Endothelial cell of umbilical vein (primary cell): ENCODE measurements at regions not wholly inside any gene's neighbourhood (a gene's known extent, or its start where the extent isn't known, plus 50 kb on each side); places are given as distances from the start of the nearest gene placed in this dataset.

Experiments used
- EZH2 ChIP-seq: IDR thresholded peaks from 2 replicates; pipeline ENCODE4 v1.6.1; 2012; ENCODE audit warnings: borderline replicate concordance, low read depth, mild to moderate bottlenecking, moderate library complexity, low read length, inconsistent platforms; ENCODE audit not compliant: severe bottlenecking
- FOS ChIP-seq: IDR thresholded peaks from 2 replicates; pipeline ENCODE4 v1.6.1; 2011; ENCODE audit warnings: mild to moderate bottlenecking, low read length, moderate library complexity, borderline replicate concordance; ENCODE audit not compliant: insufficient read depth
- POLR2A ChIP-seq: IDR thresholded peaks from 2 replicates; pipeline ENCODE4 v1.6.1; 2012; ENCODE audit warnings: low read depth, mild to moderate bottlenecking, control low read depth, low read length
- POLR2AphosphoS5 ChIP-seq: IDR thresholded peaks from 2 replicates; pipeline ENCODE4 v1.6.1; 2012; ENCODE audit warnings: low read depth, mild to moderate bottlenecking, control low read depth, low read length, moderate library complexity; ENCODE audit not compliant: insufficient read depth
- TF ChIP-seq, protein P1 (sequence below), 2 donors: IDR thresholded peaks; 1 replicate in 1 of 2; 2 replicates in 1 of 2; pipeline ENCODE4 v1.5.1; 2011; ENCODE audit warnings: low read length in 2 of 2, mild to moderate bottlenecking in 2 of 2, moderate library complexity in 2 of 2, control low read depth in 1 of 2, inconsistent platforms in 1 of 2, low read depth in 1 of 2; ENCODE audit not compliant: insufficient read depth in 1 of 2; ENCODE audit errors: extremely low read depth in 1 of 2

DNA sequence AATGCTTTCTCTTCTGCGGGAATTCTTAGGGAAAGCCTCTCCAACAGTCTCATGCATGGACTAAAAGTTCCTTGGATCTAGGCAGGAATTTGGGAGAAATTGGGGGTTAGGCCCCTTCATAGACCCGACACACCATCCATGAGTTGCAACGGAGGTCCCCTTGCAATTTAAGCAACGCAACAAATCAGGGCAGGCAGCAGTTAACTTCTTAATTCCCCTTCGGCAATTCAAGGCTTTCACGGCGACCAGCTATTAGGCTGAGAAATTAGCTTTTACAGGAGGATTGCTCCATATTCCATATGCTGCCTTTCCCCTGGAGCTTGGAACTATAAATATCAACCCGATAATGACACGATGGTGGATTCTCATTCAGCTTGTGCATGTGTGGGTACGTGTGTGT, 241.0 kb downstream of the SHOX start:
- no peak for TF ChIP-seq EZH2
- no peak for TF ChIP-seq FOS
- TF ChIP-seq, protein P1, sequence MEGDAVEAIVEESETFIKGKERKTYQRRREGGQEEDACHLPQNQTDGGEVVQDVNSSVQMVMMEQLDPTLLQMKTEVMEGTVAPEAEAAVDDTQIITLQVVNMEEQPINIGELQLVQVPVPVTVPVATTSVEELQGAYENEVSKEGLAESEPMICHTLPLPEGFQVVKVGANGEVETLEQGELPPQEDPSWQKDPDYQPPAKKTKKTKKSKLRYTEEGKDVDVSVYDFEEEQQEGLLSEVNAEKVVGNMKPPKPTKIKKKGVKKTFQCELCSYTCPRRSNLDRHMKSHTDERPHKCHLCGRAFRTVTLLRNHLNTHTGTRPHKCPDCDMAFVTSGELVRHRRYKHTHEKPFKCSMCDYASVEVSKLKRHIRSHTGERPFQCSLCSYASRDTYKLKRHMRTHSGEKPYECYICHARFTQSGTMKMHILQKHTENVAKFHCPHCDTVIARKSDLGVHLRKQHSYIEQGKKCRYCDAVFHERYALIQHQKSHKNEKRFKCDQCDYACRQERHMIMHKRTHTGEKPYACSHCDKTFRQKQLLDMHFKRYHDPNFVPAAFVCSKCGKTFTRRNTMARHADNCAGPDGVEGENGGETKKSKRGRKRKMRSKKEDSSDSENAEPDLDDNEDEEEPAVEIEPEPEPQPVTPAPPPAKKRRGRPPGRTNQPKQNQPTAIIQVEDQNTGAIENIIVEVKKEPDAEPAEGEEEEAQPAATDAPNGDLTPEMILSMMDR (IDR thresholded peaks at IDR 0.05; ENCODE audit: extremely low read depth in 1 of 2, insufficient read depth in 1 of 2, low read depth in 1 of 2, low read length in 2 of 2) = no peak
- no peak for TF ChIP-seq POLR2A
- TF ChIP-seq POLR2AphosphoS5 = no peak
